B cell (primary cell): ENCODE measurements at regions not wholly inside any gene's neighbourhood (a gene's known extent, or its start where the extent isn't known, plus 50 kb on each side); places are given as distances from the start of the nearest gene placed in this dataset.

Experiments
- ATAC-seq: fragments of 200-7000 bp; cut with Tn5 transposase; one replicate; pipeline ENCODE4 v1.10.0; 2021; ENCODE audit warnings: low read depth, mild to moderate bottlenecking, moderate number of reproducible peaks, moderate library complexity
- CTCF ChIA-PET: fragments of 350-600 bp; sonication (Branson Sonifier 250); formaldehyde crosslinking; loops from one replicate; lab custom pipeline; 2021; ENCODE audit warnings: antibody characterized with exemption, inconsistent platforms; lab: Charles Lee
- POLR2A ChIA-PET: fragments of 350-600 bp; sonication (Branson Sonifier 250); formaldehyde crosslinking; loops from one replicate; lab custom pipeline; 2021; ENCODE audit warnings: antibody characterized with exemption; lab: Charles Lee
- DNase-seq: peaks from one replicate; pipeline ENCODE4 v3.0.0; 2013
- H2AFZ ChIP-seq: 2 replicates; pipeline ENCODE4 v1.6.1; 2012; ENCODE audit warnings: mild to moderate bottlenecking, low read depth, low read length; ENCODE audit not compliant: insufficient read depth, poor library complexity, severe bottlenecking
- H3K27ac ChIP-seq, 2 donors: 1 replicate in 1 of 2; 2 replicates in 1 of 2; pipeline ENCODE4 v1.5.1; 2012 to 2013; ENCODE audit warnings: low read length in 2 of 2, mild to moderate bottlenecking in 2 of 2, moderate library complexity in 1 of 2
- H3K27me3 ChIP-seq, 4 experiments: fragments of 200-600 bp in 1 of 4; sonication (generic) in 1 of 4; replicated peaks in 1 of 4; 1 replicate in 2 of 4; 2 replicates in 2 of 4; pipeline versions ENCODE4 v1.6.1 to v1.7.0; 2013 to 2016; ENCODE audit warnings: low read length in 3 of 4, mild to moderate bottlenecking in 2 of 4, mixed read lengths in 1 of 4, moderate library complexity in 1 of 4; ENCODE audit not compliant: insufficient read depth in 4 of 4, control insufficient read depth in 3 of 4; ENCODE audit errors: control extremely low read depth in 1 of 4
- H3K36me3 ChIP-seq, 2 experiments: replicated peaks in 1 of 2; 1 replicate in 1 of 2; 2 replicates in 1 of 2; pipeline versions ENCODE4 v1.6.1 to v1.7.1; 2013; ENCODE audit warnings: low read length in 1 of 2; ENCODE audit not compliant: insufficient read depth in 2 of 2, control insufficient read depth in 1 of 2; ENCODE audit errors: control extremely low read depth in 1 of 2, extremely low read depth in 1 of 2
- H3K4me1 ChIP-seq, 2 donors: fragments of 200-600 bp in 1 of 2; sonication (generic) in 1 of 2; 1 replicate in 1 of 2; 2 replicates in 1 of 2; pipeline versions ENCODE4 v1.5.1 to v1.6.1; 2013 to 2017; ENCODE audit warnings: low read length in 2 of 2; ENCODE audit not compliant: control insufficient read depth in 2 of 2, insufficient read depth in 2 of 2
- H3K4me2 ChIP-seq: replicated peaks from 2 replicates; pipeline ENCODE3; 2012; ENCODE audit warnings: mild to moderate bottlenecking, low read depth, low read length; ENCODE audit not compliant: poor library complexity, severe bottlenecking
- H3K4me3 ChIP-seq, 5 experiments: fragments of 200-600 bp in 1 of 5; sonication (generic) in 1 of 5; 1 replicate in 3 of 5; 2 replicates in 2 of 5; pipeline versions ENCODE4 v1.5.1 to v1.7.0; 2011 to 2016; ENCODE audit warnings: low read length in 4 of 5, mild to moderate bottlenecking in 4 of 5, low read depth in 2 of 5, control low read depth in 1 of 5, moderate library complexity in 1 of 5; ENCODE audit not compliant: insufficient read depth in 1 of 5; ENCODE audit errors: control extremely low read depth in 1 of 5, extremely low read depth in 1 of 5
- H3K79me2 ChIP-seq: fragments of 200-600 bp; sonication (generic); one replicate; pipeline ENCODE4 v1.6.0; 2016; ENCODE audit warnings: low read length; ENCODE audit not compliant: control insufficient read depth, insufficient read depth
- H3K9ac ChIP-seq: fragments of 200-600 bp; sonication (generic); 2 replicates; pipeline ENCODE4 v1.6.1; 2017; ENCODE audit warnings: mild to moderate bottlenecking, low read length, moderate library complexity
- H3K9me3 ChIP-seq, 3 donors: one replicate each; pipeline versions ENCODE4 v1.6.1 to v1.7.1; 2013; ENCODE audit warnings: low read length in 2 of 3; ENCODE audit not compliant: control insufficient read depth in 2 of 3, insufficient read depth in 1 of 3; ENCODE audit errors: control extremely low read depth in 1 of 3
- H4K20me1 ChIP-seq: 2 replicates; pipeline ENCODE4 v1.6.0; 2012; ENCODE audit warnings: mild to moderate bottlenecking, low read length; ENCODE audit not compliant: insufficient read depth, control insufficient read depth, poor library complexity, severe bottlenecking
- H3K27ac Mint-ChIP-seq: one replicate; pipeline ENCODE4 v1.8.0; 2021; ENCODE audit warnings: mixed read lengths
- H3K27me3 Mint-ChIP-seq: one replicate; pipeline ENCODE4 v1.8.0; 2021; ENCODE audit warnings: mixed read lengths
- H3K4me1 Mint-ChIP-seq: one replicate; pipeline ENCODE4 v1.8.0; 2021; ENCODE audit warnings: mixed read lengths
- H3K4me3 Mint-ChIP-seq: one replicate; pipeline ENCODE4 v1.8.0; 2021; ENCODE audit warnings: mixed read lengths
- H3K9me3 Mint-ChIP-seq: one replicate; pipeline ENCODE4 v1.8.0; 2022; ENCODE audit warnings: mixed read lengths; ENCODE audit not compliant: insufficient read depth
- CTCF ChIP-seq: fragments of 200-600 bp; IDR thresholded peaks from one replicate; pipeline ENCODE4 v1.8.0; 2022; ENCODE audit warnings: antibody characterized with exemption, mild to moderate bottlenecking
- EZH2 ChIP-seq: IDR thresholded peaks from 2 replicates; pipeline ENCODE4 v1.6.1; 2012; ENCODE audit warnings: borderline replicate concordance, low read depth, mild to moderate bottlenecking, moderate library complexity, low read length; ENCODE audit not compliant: insufficient read depth, poor library complexity, severe bottlenecking
- WGBS: methylation state at CpG from one replicate; pipeline ENCODE4 v1.1.5; 2013; ENCODE audit warnings: missing lambda C conversion rate; ENCODE audit not compliant: insufficient coverage; 5-methylcytosine and 5-hydroxymethylcytosine counted together
- intact Hi-C: fragments of 100-400 bp; cut with micrococcal nuclease; formaldehyde crosslinking; loops from one replicate; pipeline ENCODE4 v1.10.0; 2022

GRCh38 chrX:39625810-39626209 lies 471.9 kb downstream of the BCOR start:
- Histone ChIP-seq H3K79me2 (no peaks in the 10 kb centered on the region), H3K4me2 (no peak overlapping the region), H3K36me3 (no peaks in the 10 kb centered on the region), H3K4me3 (no peak overlapping the region), H3K9ac (no peak overlapping the region), H2AFZ (no peak overlapping the region), H3K27ac (no peak overlapping the region), H3K9me3 (peaks cover 0 to 10% (median 0%) of the 10 kb centered on the region in 3 donors), H3K27me3 (no peaks in the 10 kb centered on the region), H3K4me1 (no peaks in the 10 kb centered on the region), H4K20me1 (no peaks in the 10 kb centered on the region)
- ChIA-PET CTCF (no interaction called here), POLR2A (no interaction called here)
- Mint-ChIP-seq H3K4me1 (no peaks in the 10 kb centered on the region), H3K27me3 (peaks cover 3% of the 10 kb centered on the region), H3K27ac (no peak overlapping the region), H3K9me3 (peaks cover 1% of the 10 kb centered on the region), H3K4me3 (no peak overlapping the region)
- DNase-seq = no peak
- TF ChIP-seq CTCF (no peak), EZH2 (no peak)
- intact Hi-C loops = no loop called here
- ATAC-seq = no peak
- no CpG with 5 or more reads among the region's 4 CpGs for WGBS

GRCh38 chrX:39626749-39627148 lies 471.0 kb downstream of the BCOR start:
- no peaks in the 10 kb centered on the region for H3K4me1 ChIP-seq
- no peak for ATAC-seq
- H3K27me3 Mint-ChIP-seq = peaks cover 3% of the 10 kb centered on the region
- POLR2A ChIA-PET = no interaction called here
- no peak overlapping the region for H3K27ac Mint-ChIP-seq
- peaks cover 0 to 10% (median 0%) of the 10 kb centered on the region in 3 donors for H3K9me3 ChIP-seq
- no peak overlapping the region for H3K27ac ChIP-seq
- no peaks in the 10 kb centered on the region for H3K27me3 ChIP-seq
- H4K20me1 ChIP-seq = no peaks in the 10 kb centered on the region
- CTCF ChIA-PET = no interaction called here
- no peaks in the 10 kb centered on the region for H3K79me2 ChIP-seq
- no peak overlapping the region for H3K4me2 ChIP-seq
- H3K4me3 Mint-ChIP-seq = no peak overlapping the region
- TF ChIP-seq CTCF (no peak), EZH2 (no peak)
- peaks cover 1% of the 10 kb centered on the region for H3K9me3 Mint-ChIP-seq
- WGBS = 57% methylated on average over 4 of the region's 7 CpGs
- DNase-seq = no peak
- H3K4me3 ChIP-seq = no peak overlapping the region
- intact Hi-C loops = no loop called here
- no peak overlapping the region for H3K9ac ChIP-seq
- no peaks in the 10 kb centered on the region for H3K36me3 ChIP-seq
- H2AFZ ChIP-seq = no peak overlapping the region
- no peaks in the 10 kb centered on the region for H3K4me1 Mint-ChIP-seq
